ENCODE measurements at regions not wholly inside any gene's neighbourhood (a gene's known extent, or its start where the extent isn't known, plus 50 kb on each side); places are given as distances from the start of the nearest gene placed in this dataset.

GRCh38 chr7:20019757-20020432 lies 197.3 kb downstream of the MACC1 start:
- no peaks in the 10 kb centered on the region for H3K36me3 ChIP-seq (ENCODE audit: insufficient read depth, low read length)
- no peaks in the 10 kb centered on the region for H3K27me3 ChIP-seq (ENCODE audit: control insufficient read depth in 1 of 2, insufficient read depth in 2 of 2, low read length in 2 of 2)
- no peak overlapping the region for H3K9ac ChIP-seq (ENCODE audit: low read length)
- no peaks in the 10 kb centered on the region for H3K9me3 ChIP-seq (ENCODE audit: low read length)
- H3K4me3 ChIP-seq (ENCODE audit: low read depth in 1 of 2, low read length in 2 of 2) = no peak overlapping the region
- no peaks in the 10 kb centered on the region for H3K4me1 ChIP-seq (ENCODE audit: insufficient read depth, low read length)
- H3K27ac ChIP-seq (ENCODE audit: low read depth, low read length) = no peak overlapping the region

- Histone ChIP-seq H3K4me3 (ENCODE audit: low read depth in 1 of 2, low read length in 2 of 2) (no peak overlapping the region), H3K36me3 (ENCODE audit: insufficient read depth, low read length) (no peaks in the 10 kb centered on the region), H3K27ac (ENCODE audit: low read depth, low read length) (no peak overlapping the region), H3K27me3 (ENCODE audit: control insufficient read depth in 1 of 2, insufficient read depth in 2 of 2, low read length in 2 of 2) (no peaks in the 10 kb centered on the region), H3K9me3 (ENCODE audit: low read length) (no peaks in the 10 kb centered on the region), H3K9ac (ENCODE audit: low read length) (no peak overlapping the region), H3K4me1 (ENCODE audit: insufficient read depth, low read length) (no peaks in the 10 kb centered on the region)
Measured at GRCh38 chr7:20016669-20017068, 200.5 kb downstream of the MACC1 start.

GRCh38 chr7:20013536-20013935 lies 203.6 kb downstream of the MACC1 start:
- H3K27me3 ChIP-seq (ENCODE audit: control insufficient read depth in 1 of 2, insufficient read depth in 2 of 2, low read length in 2 of 2) = no peaks in the 10 kb centered on the region

GRCh38 chr7:20012100-20012499 lies 205.1 kb downstream of the MACC1 start:
- Histone ChIP-seq H3K9ac (ENCODE audit: low read length) (no peak overlapping the region), H3K36me3 (ENCODE audit: insufficient read depth, low read length) (no peaks in the 10 kb centered on the region), H3K4me1 (ENCODE audit: insufficient read depth, low read length) (no peaks in the 10 kb centered on the region), H3K9me3 (ENCODE audit: low read length) (no peaks in the 10 kb centered on the region), H3K27ac (ENCODE audit: low read depth, low read length) (no peak overlapping the region), H3K27me3 (ENCODE audit: control insufficient read depth in 1 of 2, insufficient read depth in 2 of 2, low read length in 2 of 2) (no peaks in the 10 kb centered on the region), H3K4me3 (ENCODE audit: low read depth in 1 of 2, low read length in 2 of 2) (no peak overlapping the region)

More at GRCh38 chr7:20013536-20013935, 203.6 kb downstream of the MACC1 start:
- Histone ChIP-seq H3K36me3 (ENCODE audit: insufficient read depth, low read length) (no peaks in the 10 kb centered on the region), H3K9ac (ENCODE audit: low read length) (no peak overlapping the region), H3K27ac (ENCODE audit: low read depth, low read length) (no peak overlapping the region), H3K4me1 (ENCODE audit: insufficient read depth, low read length) (no peaks in the 10 kb centered on the region), H3K4me3 (ENCODE audit: low read depth in 1 of 2, low read length in 2 of 2) (no peak overlapping the region), H3K9me3 (ENCODE audit: low read length) (no peaks in the 10 kb centered on the region)

GRCh38 chr7:20010877-20011276 lies 206.3 kb downstream of the MACC1 start:
- Histone ChIP-seq H3K4me3 (ENCODE audit: low read depth in 1 of 2, low read length in 2 of 2) (no peak overlapping the region), H3K27ac (ENCODE audit: low read depth, low read length) (no peak overlapping the region), H3K9me3 (ENCODE audit: low read length) (no peaks in the 10 kb centered on the region), H3K36me3 (ENCODE audit: insufficient read depth, low read length) (no peaks in the 10 kb centered on the region), H3K9ac (ENCODE audit: low read length) (no peak overlapping the region), H3K27me3 (ENCODE audit: control insufficient read depth in 1 of 2, insufficient read depth in 2 of 2, low read length in 2 of 2) (no peaks in the 10 kb centered on the region), H3K4me1 (ENCODE audit: insufficient read depth, low read length) (no peaks in the 10 kb centered on the region)

- Histone ChIP-seq H3K9ac (ENCODE audit: low read length) (no peak overlapping the region), H3K36me3 (ENCODE audit: insufficient read depth, low read length) (no peaks in the 10 kb centered on the region), H3K4me3 (ENCODE audit: low read depth in 1 of 2, low read length in 2 of 2) (no peak overlapping the region), H3K27me3 (ENCODE audit: control insufficient read depth in 1 of 2, insufficient read depth in 2 of 2, low read length in 2 of 2) (no peaks in the 10 kb centered on the region), H3K9me3 (ENCODE audit: low read length) (no peaks in the 10 kb centered on the region), H3K27ac (ENCODE audit: low read depth, low read length) (no peak overlapping the region), H3K4me1 (ENCODE audit: insufficient read depth, low read length) (no peaks in the 10 kb centered on the region)
Measured at GRCh38 chr7:20007510-20007909, 209.7 kb downstream of the MACC1 start.

GRCh38 chr7:20005081-20005480 lies 212.1 kb downstream of the MACC1 start:
- H3K4me1 ChIP-seq (ENCODE audit: insufficient read depth, low read length) = no peaks in the 10 kb centered on the region
- H3K36me3 ChIP-seq (ENCODE audit: insufficient read depth, low read length) = no peaks in the 10 kb centered on the region
- H3K4me3 ChIP-seq (ENCODE audit: low read depth in 1 of 2, low read length in 2 of 2) = no peak overlapping the region
- H3K27me3 ChIP-seq (ENCODE audit: control insufficient read depth in 1 of 2, insufficient read depth in 2 of 2, low read length in 2 of 2) = no peaks in the 10 kb centered on the region
- no peak overlapping the region for H3K9ac ChIP-seq (ENCODE audit: low read length)
- H3K9me3 ChIP-seq (ENCODE audit: low read length) = no peaks in the 10 kb centered on the region
- no peak overlapping the region for H3K27ac ChIP-seq (ENCODE audit: low read depth, low read length)

GRCh38 chr7:19999681-20000080 lies 217.5 kb downstream of the MACC1 start:
- no peaks in the 10 kb centered on the region for H3K4me1 ChIP-seq (ENCODE audit: insufficient read depth, low read length)
- no peaks in the 10 kb centered on the region for H3K27me3 ChIP-seq (ENCODE audit: control insufficient read depth in 1 of 2, insufficient read depth in 2 of 2, low read length in 2 of 2)
- H3K36me3 ChIP-seq (ENCODE audit: insufficient read depth, low read length) = no peaks in the 10 kb centered on the region
- H3K4me3 ChIP-seq (ENCODE audit: low read depth in 1 of 2, low read length in 2 of 2) = no peak overlapping the region
- H3K9ac ChIP-seq (ENCODE audit: low read length) = no peak overlapping the region
- H3K27ac ChIP-seq (ENCODE audit: low read depth, low read length) = no peak overlapping the region
- H3K9me3 ChIP-seq (ENCODE audit: low read length) = no peaks in the 10 kb centered on the region

- no peaks in the 10 kb centered on the region for H3K27me3 ChIP-seq (ENCODE audit: control insufficient read depth in 1 of 2, insufficient read depth in 2 of 2, low read length in 2 of 2)
- no peaks in the 10 kb centered on the region for H3K36me3 ChIP-seq (ENCODE audit: insufficient read depth, low read length)
- H3K27ac ChIP-seq (ENCODE audit: low read depth, low read length) = no peak overlapping the region
- H3K4me1 ChIP-seq (ENCODE audit: insufficient read depth, low read length) = no peaks in the 10 kb centered on the region
- no peak overlapping the region for H3K4me3 ChIP-seq (ENCODE audit: low read depth in 1 of 2, low read length in 2 of 2)
- H3K9ac ChIP-seq (ENCODE audit: low read length) = no peak overlapping the region
- H3K9me3 ChIP-seq (ENCODE audit: low read length) = no peaks in the 10 kb centered on the region
Measured at GRCh38 chr7:19991936-19992335, 218.5 kb upstream of the TMEM196 start.

GRCh38 chr7:19989906-19990305 lies 216.5 kb upstream of the TMEM196 start:
- Histone ChIP-seq H3K27ac (ENCODE audit: low read depth, low read length) (no peak overlapping the region), H3K36me3 (ENCODE audit: insufficient read depth, low read length) (no peaks in the 10 kb centered on the region), H3K4me1 (ENCODE audit: insufficient read depth, low read length) (no peaks in the 10 kb centered on the region), H3K9ac (ENCODE audit: low read length) (no peak overlapping the region), H3K27me3 (ENCODE audit: control insufficient read depth in 1 of 2, insufficient read depth in 2 of 2, low read length in 2 of 2) (no peaks in the 10 kb centered on the region), H3K4me3 (ENCODE audit: low read depth in 1 of 2, low read length in 2 of 2) (no peak overlapping the region), H3K9me3 (ENCODE audit: low read length) (no peaks in the 10 kb centered on the region)

GRCh38 chr7:19988860-19989259 lies 215.4 kb upstream of the TMEM196 start:
- no peak overlapping the region for H3K9ac ChIP-seq (ENCODE audit: low read length)
- H3K4me1 ChIP-seq (ENCODE audit: insufficient read depth, low read length) = no peaks in the 10 kb centered on the region
- no peaks in the 10 kb centered on the region for H3K9me3 ChIP-seq (ENCODE audit: low read length)
- H3K4me3 ChIP-seq (ENCODE audit: low read depth in 1 of 2, low read length in 2 of 2) = no peak overlapping the region
- H3K27me3 ChIP-seq (ENCODE audit: control insufficient read depth in 1 of 2, insufficient read depth in 2 of 2, low read length in 2 of 2) = no peaks in the 10 kb centered on the region
- H3K36me3 ChIP-seq (ENCODE audit: insufficient read depth, low read length) = no peaks in the 10 kb centered on the region
- no peak overlapping the region for H3K27ac ChIP-seq (ENCODE audit: low read depth, low read length)

GRCh38 chr7:19984231-19984632 lies 210.8 kb upstream of the TMEM196 start:
- H3K4me1 ChIP-seq (ENCODE audit: insufficient read depth, low read length) = no peaks in the 10 kb centered on the region
- no peak overlapping the region for H3K9ac ChIP-seq (ENCODE audit: low read length)
- no peak overlapping the region for H3K27ac ChIP-seq (ENCODE audit: low read depth, low read length)
- H3K4me3 ChIP-seq (ENCODE audit: low read depth in 1 of 2, low read length in 2 of 2) = no peak overlapping the region
- H3K36me3 ChIP-seq (ENCODE audit: insufficient read depth, low read length) = no peaks in the 10 kb centered on the region
- no peaks in the 10 kb centered on the region for H3K27me3 ChIP-seq (ENCODE audit: control insufficient read depth in 1 of 2, insufficient read depth in 2 of 2, low read length in 2 of 2)
- no peaks in the 10 kb centered on the region for H3K9me3 ChIP-seq (ENCODE audit: low read length)

All from muscle layer of colon (tissue), 2 donors.